Activated CD8-positive, alpha-beta T cell treated with anti-CD3 and anti-CD28 coated beads, Interleukin-2, amount 10 ng/mL, durations not matched to agents 7 days and 5 days (primary cell): ENCODE measurements at regions not wholly inside any gene's neighbourhood (a gene's known extent, or its start where the extent isn't known, plus 50 kb on each side); places are given as distances from the start of the nearest gene placed in this dataset.
"Not testable (repeated sequence)": the region's sequence is repeated elsewhere in the genome, so short reads cannot be mapped to it uniquely, and the experiment has no call there.

Experiments used
- ATAC-seq: fragments of 150-1000 bp; cut with Tn5 transposase; one replicate; pipeline ENCODE4 v1.10.0; 2021; ENCODE audit warnings: moderate library complexity
- CTCF ChIA-PET: fragments of 350-600 bp; sonication (Branson Sonifier 250); formaldehyde crosslinking; loops from one replicate; lab custom pipeline; 2021; ENCODE audit warnings: antibody characterized with exemption; lab: Charles Lee
- POLR2A ChIA-PET: fragments of 350-600 bp; sonication (Branson Sonifier 250); formaldehyde crosslinking; loops from one replicate; lab custom pipeline; 2021; ENCODE audit warnings: antibody characterized with exemption; lab: Charles Lee
- DNase-seq: peaks from one replicate; pipeline ENCODE4 v3.0.0-alpha.2; 2020
- H3K27ac Mint-ChIP-seq: one replicate; pipeline ENCODE4 v1.8.0; 2021; ENCODE audit warnings: mild to moderate bottlenecking, mixed read lengths
- H3K27me3 Mint-ChIP-seq: one replicate; pipeline ENCODE4 v1.8.0; 2021; ENCODE audit warnings: low read depth, mixed read lengths
- H3K36me3 Mint-ChIP-seq: one replicate; pipeline ENCODE4 v1.8.0; 2021; ENCODE audit warnings: low read depth, mixed read lengths
- H3K4me1 Mint-ChIP-seq: one replicate; pipeline ENCODE4 v1.8.0; 2021; ENCODE audit warnings: low read depth, mixed read lengths
- H3K4me3 Mint-ChIP-seq: one replicate; pipeline ENCODE4 v1.8.0; 2021; ENCODE audit warnings: mild to moderate bottlenecking, mixed read lengths
- H3K9me3 Mint-ChIP-seq: one replicate; pipeline ENCODE4 v1.8.0; 2022; ENCODE audit warnings: mixed read lengths; ENCODE audit not compliant: insufficient read depth

DNA sequence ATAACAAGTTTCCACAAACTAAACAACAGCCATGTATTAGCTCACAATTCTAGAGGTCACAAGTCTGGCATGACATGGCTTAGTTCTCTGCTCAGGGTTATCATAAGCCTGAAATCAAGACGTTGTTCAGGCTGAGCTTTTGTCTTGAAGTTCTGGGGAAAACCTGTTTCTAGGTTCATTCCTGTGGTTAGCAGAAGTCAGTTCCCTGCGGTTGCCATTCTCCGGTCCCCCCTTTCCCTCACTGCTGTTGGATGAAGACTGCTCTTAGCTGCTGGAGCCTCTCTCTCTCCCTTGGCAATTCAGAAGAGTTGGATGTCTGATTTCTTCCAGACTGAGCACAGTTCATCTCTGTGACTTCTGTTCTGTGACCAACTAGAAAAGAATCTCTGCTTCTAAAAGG, 962.6 kb downstream of the PCDH7 start:
- peaks cover 6% of the 10 kb centered on the region for H3K9me3 Mint-ChIP-seq
- ATAC-seq = no peak
- H3K36me3 Mint-ChIP-seq = no peaks in the 10 kb centered on the region
- no peaks in the 10 kb centered on the region for H3K4me1 Mint-ChIP-seq
- ChIA-PET CTCF (no interaction called here), POLR2A (no interaction called here)
- no peak overlapping the region for H3K27ac Mint-ChIP-seq
- no peak for DNase-seq
- H3K27me3 Mint-ChIP-seq = no peaks in the 10 kb centered on the region
- no peak overlapping the region for H3K4me3 Mint-ChIP-seq

DNA sequence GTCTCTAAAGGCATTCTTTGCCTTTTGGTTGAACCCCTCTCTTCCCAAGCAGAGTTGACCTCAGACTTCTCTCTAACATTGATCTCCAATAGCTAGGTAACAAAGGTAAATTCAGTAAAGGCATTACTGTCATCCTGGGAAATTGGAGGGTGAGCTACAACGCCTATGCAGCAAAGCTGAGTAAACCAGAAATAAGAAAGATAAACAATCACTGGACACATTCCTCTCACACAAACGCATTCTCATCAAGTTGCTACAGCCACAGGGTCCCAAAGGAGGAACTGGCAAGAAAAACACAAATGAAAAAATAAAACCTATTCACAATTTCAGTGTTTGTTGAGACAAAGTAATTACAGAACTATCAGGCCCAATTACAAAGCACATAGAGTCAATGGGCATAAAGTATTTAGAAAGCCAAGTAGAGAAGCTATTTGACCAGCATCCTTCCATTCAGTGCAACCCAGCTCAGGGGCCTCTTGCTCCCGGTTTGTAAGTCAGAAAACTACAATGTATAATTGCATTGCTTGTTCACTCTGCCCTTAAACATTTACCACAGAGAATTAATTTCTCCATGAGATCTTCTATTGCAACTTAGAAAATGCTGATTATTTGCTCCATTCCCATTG, 967.7 kb downstream of the PCDH7 start:
- Mint-ChIP-seq H3K27me3 (no peaks in the 10 kb centered on the region), H3K36me3 (no peaks in the 10 kb centered on the region), H3K27ac (no peak overlapping the region), H3K4me3 (no peak overlapping the region), H3K9me3 (peaks cover 6% of the 10 kb centered on the region), H3K4me1 (no peaks in the 10 kb centered on the region)
- DNase-seq = no peak
- CTCF ChIA-PET = no interaction called here
- POLR2A ChIA-PET = no interaction called here
- ATAC-seq = no peak

DNA sequence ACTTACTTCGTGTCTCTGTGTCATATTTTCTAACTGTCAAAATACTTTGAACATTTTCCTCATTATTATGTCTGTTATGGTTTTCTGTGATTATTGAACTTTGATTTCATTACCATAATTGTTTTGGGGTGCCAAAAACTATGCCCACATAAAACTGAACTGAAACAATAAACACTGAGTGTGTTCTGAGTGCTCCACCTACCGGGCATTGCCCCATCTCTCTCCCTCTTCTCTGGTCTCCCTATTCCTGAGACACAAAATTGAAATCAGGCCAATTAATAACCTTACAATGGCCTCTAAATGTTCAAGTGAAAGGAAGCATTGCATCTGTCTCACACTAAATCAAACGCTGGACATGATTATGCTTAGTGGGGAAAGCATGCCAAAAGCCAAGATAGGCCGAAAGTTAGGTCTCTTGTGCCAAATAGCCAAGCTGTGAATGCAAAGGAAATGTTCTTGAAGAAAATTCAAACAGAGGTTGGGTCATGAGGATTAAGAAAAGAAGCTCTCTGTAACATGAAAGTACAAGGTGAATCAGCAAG, 972.3 kb downstream of the PCDH7 start:
- no peak for DNase-seq
- Mint-ChIP-seq H3K27me3 (no peaks in the 10 kb centered on the region), H3K36me3 (no peaks in the 10 kb centered on the region), H3K9me3 (peaks cover 3% of the 10 kb centered on the region), H3K4me3 (no peak overlapping the region), H3K27ac (no peak overlapping the region), H3K4me1 (no peaks in the 10 kb centered on the region)
- ChIA-PET POLR2A (no interaction called here), CTCF (no interaction called here)
- no peak for ATAC-seq

DNA sequence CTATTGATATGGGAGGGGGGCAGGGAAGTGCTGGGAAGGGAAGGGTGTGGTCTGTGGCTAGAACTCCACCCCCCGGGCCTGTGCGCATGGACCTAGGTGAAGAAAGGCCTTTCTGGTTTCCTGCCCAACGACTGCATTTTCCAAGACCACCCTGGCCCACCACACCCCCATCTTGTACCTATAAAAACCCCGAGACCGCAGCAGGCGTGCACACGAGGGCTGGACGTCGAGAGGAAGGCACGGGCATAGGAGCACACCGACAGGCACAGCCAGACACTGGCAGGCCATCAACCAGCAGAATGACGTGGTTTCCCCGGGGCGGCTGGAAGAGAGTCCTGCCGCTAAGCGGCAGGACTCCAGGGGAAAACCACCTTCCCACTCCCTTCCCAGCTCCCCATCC, 981.1 kb downstream of the PCDH7 start:
- H3K36me3 Mint-ChIP-seq = no peaks in the 10 kb centered on the region
- peaks cover 8% of the 10 kb centered on the region for H3K9me3 Mint-ChIP-seq
- H3K4me3 Mint-ChIP-seq = no peak overlapping the region
- no peak overlapping the region for H3K27ac Mint-ChIP-seq
- H3K27me3 Mint-ChIP-seq = no peaks in the 10 kb centered on the region
- POLR2A ChIA-PET = no interaction called here
- DNase-seq = no peak
- CTCF ChIA-PET = no interaction called here
- no peaks in the 10 kb centered on the region for H3K4me1 Mint-ChIP-seq
- no peak for ATAC-seq

DNA sequence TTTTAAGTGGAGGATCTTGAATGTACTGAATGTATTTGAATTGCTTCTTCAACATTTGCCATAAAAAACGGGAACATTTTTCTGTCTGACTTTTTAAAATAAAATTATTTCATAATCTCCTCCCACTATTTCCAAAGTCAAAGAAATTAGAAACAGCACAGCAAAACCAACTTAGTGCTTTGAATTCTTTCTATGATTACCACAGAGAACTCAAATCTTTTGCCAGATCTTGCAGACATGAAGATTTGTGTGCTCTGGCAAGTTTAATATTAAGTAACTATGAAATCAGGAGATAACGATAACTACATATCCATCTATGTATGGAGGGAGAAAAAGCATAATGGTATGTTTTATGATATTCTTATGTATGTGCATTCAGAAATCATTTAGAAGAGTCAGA, 982.2 kb downstream of the PCDH7 start:
- Mint-ChIP-seq H3K4me1 (no peaks in the 10 kb centered on the region), H3K4me3 (no peak overlapping the region), H3K9me3 (peaks cover 8% of the 10 kb centered on the region), H3K36me3 (no peaks in the 10 kb centered on the region), H3K27ac (no peak overlapping the region), H3K27me3 (no peaks in the 10 kb centered on the region)
- DNase-seq = no peak
- ChIA-PET CTCF (no interaction called here), POLR2A (no interaction called here)
- no peak for ATAC-seq

DNA sequence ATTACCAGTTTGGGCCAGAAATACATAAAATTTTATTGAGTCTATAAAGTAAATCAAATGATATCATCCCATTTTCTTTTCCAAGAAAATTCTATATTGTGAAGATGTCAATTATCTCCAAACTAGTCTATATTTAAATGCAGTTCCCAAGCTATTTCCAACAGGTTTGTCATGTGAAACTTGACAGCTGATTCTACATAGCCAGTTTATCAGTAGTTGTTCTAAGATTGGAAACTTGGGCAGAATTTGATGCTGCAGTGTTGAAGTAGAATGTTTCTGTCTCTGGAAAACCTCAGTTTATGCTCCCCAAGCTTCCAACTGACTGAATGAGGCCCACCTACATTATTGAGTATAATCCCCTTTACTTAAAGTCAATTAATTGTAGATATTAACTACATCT, 994.1 kb downstream of the PCDH7 start:
- H3K36me3 Mint-ChIP-seq = no peaks in the 10 kb centered on the region
- DNase-seq = no peak
- CTCF ChIA-PET = no interaction called here
- no peaks in the 10 kb centered on the region for H3K27me3 Mint-ChIP-seq
- peaks cover 6% of the 10 kb centered on the region for H3K9me3 Mint-ChIP-seq
- H3K4me3 Mint-ChIP-seq = no peak overlapping the region
- no peaks in the 10 kb centered on the region for H3K4me1 Mint-ChIP-seq
- no peak overlapping the region for H3K27ac Mint-ChIP-seq
- POLR2A ChIA-PET = no interaction called here
- no peak for ATAC-seq

DNA sequence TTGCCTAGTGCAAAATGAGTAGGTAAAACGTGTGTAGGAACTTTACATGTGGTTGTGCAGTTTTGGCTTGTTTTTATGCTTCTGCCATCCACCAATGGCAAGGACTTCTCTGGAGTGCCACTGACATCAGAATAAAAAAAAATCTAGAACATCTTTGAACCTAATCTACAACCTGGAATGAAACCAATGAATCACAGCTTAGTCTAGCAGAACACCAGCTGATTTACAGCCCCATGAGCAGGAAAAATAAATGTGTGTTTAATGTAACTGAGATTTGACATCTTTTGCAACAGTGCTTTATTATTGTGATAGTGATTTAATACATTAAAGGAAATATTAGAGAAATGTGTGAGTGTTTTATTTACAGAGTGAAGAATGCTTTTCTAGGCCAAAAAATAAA, 995.1 kb downstream of the PCDH7 start:
- Mint-ChIP-seq H3K4me1 (no peaks in the 10 kb centered on the region), H3K27ac (no peak overlapping the region), H3K36me3 (no peaks in the 10 kb centered on the region), H3K27me3 (no peaks in the 10 kb centered on the region), H3K4me3 (no peak overlapping the region), H3K9me3 (peaks cover 10% of the 10 kb centered on the region)
- ChIA-PET POLR2A (no interaction called here), CTCF (no interaction called here)
- ATAC-seq (no peak), DNase-seq (no peak)

DNA sequence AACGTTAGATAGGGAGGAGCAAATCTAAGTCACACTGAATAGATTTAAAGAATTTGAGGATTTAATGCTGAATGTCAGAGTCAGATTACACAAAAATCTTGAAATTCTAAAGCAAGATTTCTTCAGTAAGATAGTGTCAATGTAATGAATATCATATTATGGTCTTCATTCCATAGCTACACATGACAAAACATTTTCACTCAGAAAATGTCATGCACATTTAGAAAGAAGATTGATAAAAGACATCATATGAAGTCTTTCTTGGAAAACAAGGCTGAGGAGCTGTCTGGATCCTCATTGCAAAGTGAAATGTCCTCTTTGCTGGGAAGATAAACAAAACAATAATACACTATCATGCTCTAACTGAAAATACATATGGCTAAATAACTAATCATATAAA, 1006.9 kb downstream of the PCDH7 start:
- no peaks in the 10 kb centered on the region for H3K36me3 Mint-ChIP-seq
- H3K27ac Mint-ChIP-seq = no peak overlapping the region
- H3K4me1 Mint-ChIP-seq = no peaks in the 10 kb centered on the region
- no peak for ATAC-seq
- H3K9me3 Mint-ChIP-seq = peaks cover 8% of the 10 kb centered on the region
- ChIA-PET CTCF (no interaction called here), POLR2A (no interaction called here)
- DNase-seq = no peak
- no peaks in the 10 kb centered on the region for H3K27me3 Mint-ChIP-seq
- no peak overlapping the region for H3K4me3 Mint-ChIP-seq

DNA sequence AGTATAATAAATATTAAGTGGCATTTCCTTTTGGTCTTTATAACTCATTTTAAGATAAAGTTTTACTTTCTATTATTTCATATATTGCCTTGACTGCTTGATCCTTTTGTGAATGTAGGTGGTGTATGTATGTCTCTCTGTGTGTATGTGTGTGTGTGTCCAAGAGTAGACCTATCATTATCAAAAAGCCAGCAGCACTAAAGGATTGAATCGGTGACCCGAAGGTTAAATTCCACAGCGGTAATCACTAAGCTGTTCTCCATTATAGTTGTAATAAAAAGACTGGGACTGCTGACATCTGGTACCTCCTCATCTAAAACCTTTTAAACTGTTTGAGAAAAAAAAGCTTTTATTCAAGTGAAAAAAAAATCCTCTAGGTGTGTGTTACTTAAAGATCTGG, 1014.8 kb downstream of the PCDH7 start:
- no peak for ATAC-seq
- POLR2A ChIA-PET = no interaction called here
- Mint-ChIP-seq H3K9me3 (peaks cover 9% of the 10 kb centered on the region), H3K27ac (no peak overlapping the region), H3K4me1 (no peaks in the 10 kb centered on the region), H3K27me3 (no peaks in the 10 kb centered on the region), H3K4me3 (no peak overlapping the region), H3K36me3 (no peaks in the 10 kb centered on the region)
- no peak for DNase-seq
- CTCF ChIA-PET = no interaction called here

DNA sequence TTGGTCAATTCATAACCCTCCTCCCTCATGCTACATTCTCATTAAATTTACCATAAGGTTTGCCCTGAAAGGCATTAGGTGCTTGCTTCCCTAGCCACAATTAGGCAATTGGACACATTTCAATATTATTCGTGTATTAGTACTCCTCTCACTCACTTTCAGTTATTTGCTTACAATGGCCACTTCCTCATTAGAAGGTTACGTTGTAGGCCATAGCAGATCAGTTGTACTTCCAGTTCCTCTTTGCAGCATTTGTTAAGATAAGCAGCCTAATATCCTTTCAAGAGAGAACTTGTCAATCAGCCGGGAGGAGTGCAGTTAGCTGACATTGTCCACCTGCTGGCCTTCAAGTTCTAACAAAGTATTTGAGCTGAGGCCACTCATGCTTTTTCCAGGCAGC, 1017.2 kb downstream of the PCDH7 start:
- no peaks in the 10 kb centered on the region for H3K27me3 Mint-ChIP-seq
- no peak for DNase-seq
- ChIA-PET POLR2A (no interaction called here), CTCF (no interaction called here)
- no peak overlapping the region for H3K4me3 Mint-ChIP-seq
- H3K27ac Mint-ChIP-seq = no peak overlapping the region
- H3K4me1 Mint-ChIP-seq = no peaks in the 10 kb centered on the region
- peaks cover 11% of the 10 kb centered on the region for H3K9me3 Mint-ChIP-seq
- no peak for ATAC-seq
- no peaks in the 10 kb centered on the region for H3K36me3 Mint-ChIP-seq

DNA sequence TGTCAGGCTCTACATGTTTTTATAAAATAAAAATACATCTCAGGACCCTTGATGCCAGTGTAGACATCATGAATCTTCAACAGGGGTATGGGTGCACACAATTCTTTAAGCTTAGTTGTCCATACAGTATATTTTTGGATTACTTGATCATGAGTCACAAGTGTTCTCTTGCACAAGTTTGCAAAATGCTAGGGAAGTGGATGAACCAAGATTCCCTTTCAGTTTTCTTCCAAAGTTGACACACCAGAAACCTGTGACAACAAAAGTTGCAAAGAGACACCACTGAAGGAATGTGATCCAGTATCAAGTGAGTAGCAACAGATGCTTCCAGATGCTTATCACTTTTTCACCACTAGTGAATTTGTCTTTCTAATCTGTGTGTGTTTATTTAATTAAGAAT, 1021.2 kb downstream of the PCDH7 start:
- ChIA-PET POLR2A (no interaction called here), CTCF (no interaction called here)
- H3K4me3 Mint-ChIP-seq = no peak overlapping the region
- no peaks in the 10 kb centered on the region for H3K27me3 Mint-ChIP-seq
- H3K36me3 Mint-ChIP-seq = no peaks in the 10 kb centered on the region
- no peak overlapping the region for H3K27ac Mint-ChIP-seq
- peaks cover 11% of the 10 kb centered on the region for H3K9me3 Mint-ChIP-seq
- no peaks in the 10 kb centered on the region for H3K4me1 Mint-ChIP-seq
- ATAC-seq (no peak), DNase-seq (no peak)

DNA sequence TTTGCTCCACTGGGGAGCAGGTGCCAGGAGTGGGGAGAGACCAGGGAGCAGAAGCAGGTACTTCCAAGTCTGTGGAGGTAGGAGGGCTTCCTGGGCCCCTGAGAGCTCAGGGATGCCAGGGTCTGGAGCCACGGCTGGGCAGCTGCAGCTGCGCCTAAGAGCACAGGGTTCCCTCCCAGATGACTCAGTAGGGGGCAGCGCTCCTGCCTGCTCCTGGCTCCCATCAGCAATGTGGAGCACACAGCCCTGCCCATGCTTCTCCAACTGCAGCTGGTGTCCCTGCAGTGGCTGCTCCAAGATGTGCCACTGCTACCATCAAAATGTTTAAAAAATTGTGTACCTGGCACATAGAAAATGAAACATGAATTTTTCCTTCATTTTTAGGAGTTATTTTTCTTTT, 1028.2 kb downstream of the PCDH7 start:
- no peaks in the 10 kb centered on the region for H3K27me3 Mint-ChIP-seq
- CTCF ChIA-PET = no interaction called here

DNA sequence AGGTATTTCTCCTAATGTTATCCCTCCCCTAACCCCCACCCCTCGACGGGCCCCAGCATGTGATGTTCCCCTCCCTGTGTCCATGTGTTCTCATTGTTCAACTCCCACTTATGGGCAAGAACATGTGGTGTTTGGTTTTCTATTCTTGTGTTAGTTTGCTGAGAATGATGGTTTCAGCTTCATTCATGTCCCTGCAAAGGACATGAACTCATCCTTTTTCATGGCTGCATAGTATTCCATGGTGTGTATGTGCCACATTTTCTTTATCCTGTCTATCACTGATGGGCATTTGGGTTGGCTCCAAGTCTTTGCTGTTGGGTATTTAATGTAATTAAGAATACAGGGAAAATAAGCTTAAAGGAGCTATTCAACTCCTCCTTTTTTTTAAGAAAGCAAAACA, 1030.4 kb downstream of the PCDH7 start:
- H3K27me3 Mint-ChIP-seq, CTCF ChIA-PET, ATAC-seq, POLR2A ChIA-PET, H3K36me3 Mint-ChIP-seq, H3K27ac Mint-ChIP-seq, H3K4me3 Mint-ChIP-seq, H3K4me1 Mint-ChIP-seq, DNase-seq: not testable (repeated sequence)
- peaks cover 19% of the 10 kb centered on the region for H3K9me3 Mint-ChIP-seq

More for the DNA sequence above, 1028.2 kb downstream of the PCDH7 start:
- no peaks in the 10 kb centered on the region for H3K4me1 Mint-ChIP-seq
- no peak overlapping the region for H3K4me3 Mint-ChIP-seq
- no peaks in the 10 kb centered on the region for H3K36me3 Mint-ChIP-seq
- POLR2A ChIA-PET = no interaction called here
- ATAC-seq = no peak
- peaks cover 7% of the 10 kb centered on the region for H3K9me3 Mint-ChIP-seq
- no peak for DNase-seq
- H3K27ac Mint-ChIP-seq = no peak overlapping the region
